CD4-positive, alpha-beta T cell treated with Interleukin-15 for 1 hour (primary cell): ENCODE measurements at regions not wholly inside any gene's neighbourhood (a gene's known extent, or its start where the extent isn't known, plus 50 kb on each side); places are given as distances from the start of the nearest gene placed in this dataset.
"Not testable (repeated sequence)": the region's sequence is repeated elsewhere in the genome, so short reads cannot be mapped to it uniquely, and the experiment has no call there.

Source experiments
- DNase-seq: peaks from one replicate; pipeline ENCODE4 v3.0.0-alpha.2; 2020

DNA sequence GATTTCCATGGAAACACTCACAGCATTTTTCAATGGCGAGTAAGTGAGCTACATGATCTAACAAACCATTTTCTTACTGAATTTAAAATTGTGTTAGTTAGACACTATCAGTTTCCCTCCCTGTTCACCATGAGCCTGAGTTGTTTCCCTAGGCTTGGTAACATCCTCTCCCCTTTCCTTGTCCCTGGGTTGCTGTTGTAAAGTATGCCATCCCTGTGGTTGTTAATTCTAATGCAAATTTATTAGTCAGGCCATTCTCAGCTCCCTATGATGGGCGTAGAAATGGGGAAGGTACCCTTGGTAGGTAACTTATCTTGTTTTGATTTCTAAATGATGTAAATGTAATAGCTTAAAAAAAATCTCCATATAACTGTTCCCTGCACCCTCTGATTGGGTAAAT is 143.0 kb downstream of the SPATA31A6 start:
- not testable (repeated sequence) for DNase-seq

DNA sequence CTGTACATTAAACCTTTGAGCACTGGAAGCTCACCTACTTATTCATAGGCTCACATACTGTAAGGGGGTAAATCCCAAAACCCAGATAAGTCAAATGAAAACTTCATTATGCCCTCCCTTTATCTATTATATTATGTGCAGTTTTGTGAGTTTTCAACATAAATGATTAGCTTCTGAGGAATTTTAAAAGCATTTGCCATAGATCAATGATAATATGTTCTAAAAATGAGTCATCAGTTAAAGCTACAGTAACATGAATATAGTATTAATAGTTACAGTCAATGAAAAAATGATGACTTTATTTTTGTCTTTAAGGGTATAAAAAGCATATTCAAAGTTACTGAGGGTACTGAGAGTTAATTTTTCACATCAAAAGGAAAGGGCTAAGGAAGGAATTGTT is 151.9 kb downstream of the SPATA31A6 start:
- not testable (repeated sequence) for DNase-seq

DNA sequence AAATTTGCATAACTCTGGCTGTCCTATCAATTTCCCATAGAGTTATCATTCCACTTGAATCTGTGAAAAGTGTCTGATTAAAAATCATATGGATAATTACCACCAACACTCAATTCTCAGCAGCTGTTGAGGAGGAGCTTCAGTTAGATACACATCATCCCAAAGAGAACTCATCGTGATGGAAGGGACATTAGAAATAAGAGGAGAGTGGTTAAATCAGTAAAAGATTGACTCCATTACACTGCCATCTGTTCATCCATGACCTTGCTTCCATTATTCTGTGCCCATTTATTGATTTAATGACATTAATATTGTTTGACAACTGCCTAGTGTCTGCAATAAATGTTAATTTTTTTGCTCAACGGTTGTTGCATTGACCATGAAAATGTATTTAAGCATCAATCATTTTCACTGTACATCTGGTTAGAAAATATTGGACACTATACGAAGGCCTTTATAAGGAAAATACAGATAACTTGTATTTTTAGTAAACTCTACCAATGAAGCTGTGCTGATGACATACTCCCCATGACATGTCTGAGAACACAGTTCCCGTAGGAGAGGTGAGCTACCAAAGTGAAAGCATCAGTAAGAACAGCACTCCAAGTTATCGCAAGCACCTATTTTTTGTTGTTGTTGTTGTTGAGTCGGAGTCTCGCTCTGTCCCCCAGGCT is 152.7 kb downstream of the SPATA31A6 start:
- DNase-seq, result not testable (repeated sequence)

DNA sequence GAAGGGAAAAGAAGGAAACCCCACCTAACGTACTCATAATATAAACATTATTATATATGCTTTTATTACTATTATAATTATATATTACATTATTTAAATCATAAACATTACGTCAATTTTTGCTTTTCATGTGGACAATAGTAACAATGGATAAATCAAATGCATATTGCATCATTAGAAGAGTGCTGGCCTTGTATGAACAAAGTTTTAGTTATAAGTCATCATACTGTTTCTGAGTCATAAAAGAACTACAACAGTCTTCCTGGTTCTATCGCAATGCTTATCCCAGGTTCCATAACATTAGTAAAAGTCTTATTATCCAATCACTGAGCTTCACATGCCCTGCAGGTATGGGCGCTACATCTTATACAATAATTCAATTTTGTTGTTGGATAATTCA is 154.8 kb downstream of the SPATA31A6 start:
- DNase-seq, result not testable (repeated sequence)

GRCh38 chr9:42339671-42340434 is 156.4 kb downstream of the SPATA31A6 start:
- DNase-seq, result not testable (repeated sequence)

- not testable (repeated sequence) for DNase-seq
These were observed 156.9 kb downstream of the SPATA31A6 start for GRCh38 chr9:42340435-42340723.

GRCh38 chr9:42341860-42342259 is 158.4 kb downstream of the SPATA31A6 start:
- not testable (repeated sequence) for DNase-seq

- not testable (repeated sequence) for DNase-seq
These were observed 158.8 kb downstream of the SPATA31A6 start for GRCh38 chr9:42342297-42342696.

DNA sequence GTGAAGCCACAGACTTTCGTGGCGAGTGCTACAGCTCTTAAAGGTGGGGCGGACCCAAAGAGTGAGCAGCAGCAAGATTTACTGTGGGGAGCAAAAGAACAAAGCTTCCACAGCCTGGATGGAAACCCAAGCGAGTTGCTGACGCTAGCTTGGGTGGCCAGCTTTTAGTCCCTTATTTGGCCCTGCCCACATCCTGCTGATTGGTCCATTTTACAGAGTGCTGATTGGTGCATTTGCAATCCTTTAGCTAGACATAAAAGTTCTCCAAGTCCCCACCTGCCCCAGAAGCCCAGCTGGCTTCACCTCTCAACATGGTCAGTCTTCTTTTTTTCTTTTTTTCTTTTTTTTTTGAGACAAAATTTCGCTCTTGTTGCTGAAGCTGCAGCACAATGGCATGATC is 161.0 kb downstream of the SPATA31A6 start:
- not testable (repeated sequence) for DNase-seq

DNA sequence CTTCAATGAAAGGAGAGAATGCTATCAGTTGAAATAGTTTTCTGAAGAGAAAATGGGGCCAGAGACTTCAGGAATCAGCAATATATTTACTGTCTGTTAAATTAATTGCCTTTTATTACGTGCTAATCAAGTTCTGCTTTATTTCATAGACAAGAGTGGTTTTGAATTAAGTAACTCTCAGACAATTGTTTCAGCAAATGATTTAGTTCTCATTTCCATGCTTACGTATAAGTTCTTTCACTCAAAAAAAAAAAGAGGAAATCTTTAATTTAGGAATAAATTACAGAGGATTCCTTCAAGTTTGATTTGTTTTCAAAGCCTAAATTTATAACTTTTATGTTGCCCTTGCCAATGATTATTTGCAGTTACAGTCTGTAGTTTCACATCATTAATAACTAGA is 163.5 kb downstream of the SPATA31A6 start:
- DNase-seq, result not testable (repeated sequence)

- not testable (repeated sequence) for DNase-seq
These were observed 165.7 kb downstream of the SPATA31A6 start for GRCh38 chr9:42349181-42349580.

GRCh38 chr9:42350412-42350811 is 167.0 kb downstream of the SPATA31A6 start:
- DNase-seq, result not testable (repeated sequence)

DNA sequence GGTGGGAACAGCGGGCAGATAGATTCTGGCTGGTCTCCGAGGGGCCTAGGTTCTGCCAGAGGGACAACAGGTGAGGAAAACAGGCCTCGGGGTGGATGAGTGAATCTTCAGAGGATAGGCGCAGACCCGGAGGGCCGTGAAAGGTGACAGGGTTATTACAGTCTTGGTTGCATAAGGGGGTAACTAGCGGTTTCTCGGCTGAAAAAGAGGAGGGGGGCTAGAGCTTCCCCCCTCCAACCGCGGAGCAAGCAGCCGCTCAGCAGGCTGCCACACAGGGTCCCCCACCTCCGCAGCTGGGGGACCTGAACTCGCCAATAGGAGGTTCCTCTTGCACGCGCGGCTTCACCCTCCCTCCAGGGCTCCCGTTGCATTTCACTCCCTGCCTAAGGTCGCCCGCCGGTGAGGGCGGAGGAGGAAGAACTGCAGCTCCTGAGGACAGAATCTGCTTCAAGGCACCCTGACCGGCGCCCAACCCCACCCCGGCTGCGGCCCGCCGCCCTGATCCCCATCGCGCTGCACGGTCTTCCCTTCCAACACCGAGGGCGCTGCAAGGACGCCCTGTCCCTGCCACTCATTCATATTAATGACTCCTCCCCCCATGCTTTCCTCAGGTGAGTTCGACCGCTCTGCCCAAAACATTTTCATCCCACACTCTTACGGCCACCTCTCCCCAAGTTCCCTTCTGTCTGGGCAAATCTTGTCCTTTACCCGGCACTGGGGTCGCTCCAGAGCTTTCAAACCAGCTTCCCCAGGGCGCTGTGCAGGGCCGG is 174.3 kb downstream of the SPATA31A6 start:
- DNase-seq, result not testable (repeated sequence)

GRCh38 chr9:42358626-42359247 is 175.3 kb downstream of the SPATA31A6 start:
- not testable (repeated sequence) for DNase-seq

DNA sequence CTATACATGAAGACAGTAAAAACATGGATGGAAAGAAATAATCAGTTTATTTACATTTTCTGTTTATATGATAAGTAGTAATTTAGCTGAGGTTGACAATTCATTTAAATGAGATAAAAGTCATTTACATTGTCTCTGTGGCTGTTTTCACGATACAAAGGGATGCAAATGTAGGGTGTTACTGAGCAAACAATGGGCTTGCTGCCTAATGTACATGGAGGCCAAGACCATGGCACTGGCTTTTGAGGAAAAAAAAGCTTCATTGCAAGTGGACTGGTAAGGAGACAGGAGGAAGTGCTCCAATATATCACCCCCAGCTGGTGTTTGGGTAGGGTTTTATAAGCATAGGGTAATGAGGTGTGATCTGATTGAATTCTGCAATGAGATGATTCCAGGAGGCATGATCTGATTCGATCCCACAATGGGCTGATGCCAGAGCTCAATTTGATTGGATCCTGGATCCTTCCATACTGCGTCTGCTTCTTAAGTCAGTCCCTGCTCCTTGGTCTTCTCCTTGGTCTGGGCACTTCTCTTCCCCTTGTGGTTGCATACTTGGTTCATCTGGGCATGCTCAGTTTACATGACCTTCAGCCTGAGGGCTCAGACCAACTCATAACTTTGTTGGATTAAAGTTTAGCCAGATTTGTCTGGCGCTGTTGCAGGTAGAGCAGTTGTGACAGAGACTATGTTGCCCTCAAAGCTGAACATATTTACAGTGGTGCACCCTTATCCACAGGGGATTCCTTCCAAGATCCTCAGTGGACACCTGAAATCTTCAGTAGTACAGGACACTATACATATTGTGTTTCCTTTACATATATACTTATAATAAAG is 181.2 kb downstream of the SPATA31A6 start:
- DNase-seq, result not testable (repeated sequence)

GRCh38 chr9:42365244-42365945 is 181.9 kb downstream of the SPATA31A6 start:
- peak; percentile 61 for DNase-seq

DNA sequence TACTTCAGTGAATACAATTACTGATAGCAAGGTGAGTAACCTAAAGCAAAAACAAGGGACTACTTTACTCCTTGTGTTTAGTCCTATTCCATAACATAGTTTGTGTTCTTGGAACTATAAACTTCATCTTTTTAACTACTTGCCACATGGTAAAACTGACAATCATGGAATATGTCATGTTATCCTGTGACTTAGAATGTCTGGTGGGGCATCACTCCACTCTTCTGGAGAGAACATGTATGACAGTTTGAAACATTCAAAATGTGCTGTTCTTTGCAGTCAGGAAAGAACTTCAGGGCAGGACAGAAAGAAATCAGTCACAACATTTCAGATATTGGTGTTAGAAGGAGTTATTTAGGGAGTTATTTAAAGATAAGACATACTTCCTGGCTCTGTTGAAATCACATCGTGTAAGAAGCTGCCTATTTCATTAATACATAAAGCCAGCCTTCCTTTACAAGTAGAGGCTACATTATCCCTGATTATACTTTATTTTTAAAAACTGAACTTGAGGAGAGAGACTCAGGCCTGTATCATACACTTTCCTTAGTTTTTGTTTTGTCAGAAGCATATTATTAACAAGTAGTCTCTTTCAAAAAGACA is 184.9 kb downstream of the SPATA31A6 start:
- not testable (repeated sequence) for DNase-seq

GRCh38 chr9:42370172-42370571 is 186.7 kb downstream of the SPATA31A6 start:
- DNase-seq, result not testable (repeated sequence)

DNA sequence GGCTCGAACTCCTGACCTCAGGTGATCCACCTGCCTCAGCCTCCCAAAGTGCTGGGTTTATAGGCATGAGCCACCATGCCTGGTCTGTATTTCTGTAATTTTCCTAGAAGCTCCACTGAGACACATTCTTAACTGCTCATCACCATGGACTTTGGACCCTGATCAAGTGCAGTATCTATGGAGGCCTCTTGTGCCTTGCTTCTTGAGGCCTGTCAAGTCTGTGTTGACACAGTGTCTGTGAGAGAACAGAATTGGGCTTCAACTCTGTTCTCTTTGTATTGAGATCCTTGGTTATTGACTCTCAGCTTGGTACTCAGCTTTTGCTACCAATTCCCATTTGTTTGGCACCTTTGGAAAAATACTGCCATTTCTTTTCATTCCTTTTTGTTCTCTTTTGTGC is 188.0 kb downstream of the SPATA31A6 start:
- not testable (repeated sequence) for DNase-seq

- DNase-seq, result not testable (repeated sequence)
These were observed 194.3 kb downstream of the SPATA31A6 start for GRCh38 chr9:42377530-42378417.
